ENCODE measurements at regions not wholly inside any gene's neighbourhood (a gene's known extent, or its start where the extent isn't known, plus 50 kb on each side); places are given as distances from the start of the nearest gene placed in this dataset.

DNA sequence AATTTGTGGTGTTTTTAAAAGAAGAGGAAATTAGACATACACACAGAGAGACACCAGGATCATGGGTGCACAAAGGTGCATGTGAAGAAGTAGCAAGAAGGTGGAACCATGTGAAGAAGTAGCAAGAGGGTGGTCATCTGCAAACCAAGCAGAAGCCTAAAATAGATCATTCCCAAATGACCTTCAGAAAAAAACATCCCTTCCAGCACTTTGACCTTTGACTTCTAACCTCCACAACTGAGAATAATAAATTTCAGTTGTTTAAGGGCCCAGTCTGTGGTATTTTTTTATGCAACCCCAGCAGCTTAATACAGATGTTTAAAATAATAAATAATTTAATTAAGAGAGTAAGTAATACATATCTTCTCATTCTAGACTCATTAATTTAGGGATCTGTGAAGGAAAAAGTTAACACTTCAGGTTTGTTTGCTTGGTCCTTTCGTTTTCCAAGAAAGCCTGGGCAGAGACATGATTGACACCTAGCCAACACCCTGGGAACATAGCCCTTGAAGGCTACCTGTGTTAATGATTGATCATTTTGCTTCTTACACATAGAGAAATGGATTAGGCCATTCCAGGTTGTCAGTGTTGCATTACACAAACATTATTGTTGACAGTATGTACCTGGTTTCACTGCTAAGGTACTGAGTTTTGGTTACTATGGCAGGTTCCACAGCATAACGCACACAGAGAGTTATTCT is 1331.2 kb upstream of the GBE1 start:
- no peak for DNase-seq (ENCODE audit: low spot score)

DNA sequence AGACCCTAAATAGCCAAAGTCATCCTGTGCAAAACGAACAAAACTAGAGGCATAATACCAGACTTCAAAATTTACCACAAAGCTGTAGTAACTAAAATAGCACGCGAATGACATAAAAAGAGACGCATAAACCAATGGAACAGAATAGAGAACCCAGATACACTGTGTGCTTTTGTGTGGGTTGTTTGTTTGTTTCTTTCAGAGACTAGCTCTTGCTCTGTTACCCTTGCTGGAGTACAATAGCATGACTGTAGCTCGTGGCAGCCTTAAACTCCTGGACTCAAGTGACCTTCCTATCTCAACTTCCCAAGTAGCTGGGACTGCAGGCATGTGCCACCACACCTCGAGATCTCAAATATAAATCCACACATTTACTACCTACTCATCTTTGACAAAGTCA is 1314.6 kb upstream of the GBE1 start:
- DNase-seq (ENCODE audit: low spot score): no peak

DNA sequence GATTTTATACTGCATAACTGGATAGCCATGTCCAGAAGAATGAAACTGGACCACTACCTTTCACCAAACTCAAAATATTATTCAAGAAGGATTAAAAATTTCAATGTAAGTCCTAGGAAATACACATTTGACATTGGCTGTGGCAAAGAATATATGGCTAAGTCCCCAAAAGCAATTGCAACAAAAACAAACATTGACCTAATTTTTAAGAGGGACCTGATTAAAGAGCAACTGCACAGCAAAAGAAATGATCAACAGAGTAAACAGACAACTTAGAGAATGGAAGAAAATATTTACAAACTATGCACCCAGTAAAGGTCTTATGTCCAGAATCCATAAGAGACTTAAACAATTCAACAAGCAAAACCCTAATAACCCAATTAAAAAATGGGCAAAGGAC is 1313.0 kb upstream of the GBE1 start:
- DNase-seq (ENCODE audit: low spot score): no peak

DNA sequence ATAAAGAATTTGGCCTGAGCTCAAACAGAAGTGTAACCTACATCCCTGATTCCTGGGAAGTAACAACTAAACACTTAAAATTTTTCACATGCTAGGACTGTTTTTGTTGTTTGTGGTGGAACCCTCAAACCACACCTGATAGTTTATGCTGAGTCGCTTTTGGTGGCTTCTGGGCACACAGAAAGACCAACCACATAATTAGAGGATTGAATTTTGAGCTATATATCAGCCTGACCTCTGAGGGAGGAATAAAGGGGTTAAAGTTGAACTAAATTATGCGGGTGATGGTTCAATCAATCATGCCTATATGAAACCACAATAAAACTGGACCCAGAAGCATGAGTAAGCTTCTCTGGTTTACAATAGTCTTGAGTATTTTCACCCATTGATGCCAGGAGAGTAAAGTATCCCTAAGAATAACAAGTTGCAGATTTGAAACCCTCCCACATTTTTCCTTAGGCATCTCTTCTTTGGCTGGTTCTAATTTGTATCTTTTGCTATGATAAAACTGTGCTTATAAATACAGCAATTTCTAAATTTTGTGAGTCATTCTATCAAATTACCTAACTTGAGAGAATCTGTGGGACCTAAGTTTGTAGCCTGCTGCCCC is 1304.5 kb upstream of the GBE1 start:
- DNase-seq (ENCODE audit: low spot score): no peak

DNA sequence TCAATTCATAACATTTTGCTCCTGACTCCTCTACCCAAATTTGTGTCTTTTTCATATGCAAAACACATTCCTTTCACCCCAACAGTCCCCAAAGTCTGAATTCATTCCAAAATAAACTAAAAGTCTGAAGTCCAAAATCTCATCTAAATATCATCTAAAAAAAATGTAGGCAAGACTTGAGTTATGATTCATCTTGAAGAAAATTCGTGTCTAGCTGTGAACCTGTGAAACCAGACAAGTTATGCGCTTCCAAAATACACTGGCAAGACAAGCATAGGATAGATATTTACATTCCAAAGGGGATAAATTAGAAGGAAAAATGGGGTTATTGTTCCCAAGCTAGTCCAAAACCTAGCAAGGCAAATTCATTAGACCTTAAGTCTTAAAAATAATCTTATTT is 1302.0 kb upstream of the GBE1 start:
- no peak for DNase-seq (ENCODE audit: low spot score)

DNA sequence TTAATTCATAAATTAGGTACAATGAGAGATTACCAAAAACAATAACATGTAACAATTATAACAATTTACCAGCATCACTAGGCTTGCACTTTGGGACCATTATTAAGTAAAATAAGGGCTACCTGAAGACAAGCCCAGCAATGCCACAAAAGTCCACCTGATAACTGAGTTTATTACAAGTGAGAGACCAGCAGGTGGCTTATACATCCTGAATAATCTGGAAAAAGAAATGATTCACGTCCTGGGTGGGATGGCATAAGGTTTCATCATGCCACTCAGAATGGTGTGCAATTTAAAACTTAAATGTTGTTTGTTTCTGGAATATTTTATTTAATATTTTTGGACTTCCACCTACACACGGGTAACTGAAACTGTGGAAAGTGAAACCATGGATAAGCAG is 1287.1 kb upstream of the GBE1 start:
- DNase-seq (ENCODE audit: low spot score): no peak

DNA sequence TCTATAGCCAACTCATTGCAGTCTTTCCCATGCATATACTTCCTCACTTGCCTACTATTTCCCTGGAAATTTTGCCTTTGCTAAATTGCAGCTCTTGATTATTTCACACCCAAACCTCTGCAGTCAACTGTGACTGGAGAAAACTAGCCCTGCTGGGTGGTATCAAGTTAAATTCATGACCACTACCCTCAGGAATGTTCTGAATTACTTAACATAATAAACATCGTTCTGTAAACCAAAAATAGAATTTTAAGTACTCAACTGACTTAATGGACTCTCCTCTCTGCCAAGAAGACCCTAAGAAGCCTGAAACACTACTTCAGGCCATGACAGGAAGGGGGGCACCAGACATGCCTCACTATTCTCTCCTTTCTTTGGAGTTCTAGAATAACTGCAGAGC is 1278.0 kb upstream of the GBE1 start:
- DNase-seq (ENCODE audit: low spot score): no peak

DNA sequence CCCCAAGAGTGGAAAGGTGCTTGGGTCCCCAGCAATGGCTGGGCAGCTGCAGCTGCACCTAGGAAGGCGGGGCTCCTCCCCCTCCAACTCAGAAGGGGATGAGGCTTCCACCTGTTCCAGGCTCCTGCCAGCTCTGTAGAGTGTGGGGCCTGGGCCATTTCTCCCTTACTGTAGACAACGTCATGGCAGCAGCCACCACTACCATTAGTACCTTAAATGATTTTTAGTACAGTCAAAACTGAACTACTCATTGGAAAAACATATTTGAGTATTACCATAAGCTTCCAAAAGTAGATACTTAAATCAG is 1274.2 kb upstream of the GBE1 start:
- DNase-seq (ENCODE audit: low spot score): no peak

DNA sequence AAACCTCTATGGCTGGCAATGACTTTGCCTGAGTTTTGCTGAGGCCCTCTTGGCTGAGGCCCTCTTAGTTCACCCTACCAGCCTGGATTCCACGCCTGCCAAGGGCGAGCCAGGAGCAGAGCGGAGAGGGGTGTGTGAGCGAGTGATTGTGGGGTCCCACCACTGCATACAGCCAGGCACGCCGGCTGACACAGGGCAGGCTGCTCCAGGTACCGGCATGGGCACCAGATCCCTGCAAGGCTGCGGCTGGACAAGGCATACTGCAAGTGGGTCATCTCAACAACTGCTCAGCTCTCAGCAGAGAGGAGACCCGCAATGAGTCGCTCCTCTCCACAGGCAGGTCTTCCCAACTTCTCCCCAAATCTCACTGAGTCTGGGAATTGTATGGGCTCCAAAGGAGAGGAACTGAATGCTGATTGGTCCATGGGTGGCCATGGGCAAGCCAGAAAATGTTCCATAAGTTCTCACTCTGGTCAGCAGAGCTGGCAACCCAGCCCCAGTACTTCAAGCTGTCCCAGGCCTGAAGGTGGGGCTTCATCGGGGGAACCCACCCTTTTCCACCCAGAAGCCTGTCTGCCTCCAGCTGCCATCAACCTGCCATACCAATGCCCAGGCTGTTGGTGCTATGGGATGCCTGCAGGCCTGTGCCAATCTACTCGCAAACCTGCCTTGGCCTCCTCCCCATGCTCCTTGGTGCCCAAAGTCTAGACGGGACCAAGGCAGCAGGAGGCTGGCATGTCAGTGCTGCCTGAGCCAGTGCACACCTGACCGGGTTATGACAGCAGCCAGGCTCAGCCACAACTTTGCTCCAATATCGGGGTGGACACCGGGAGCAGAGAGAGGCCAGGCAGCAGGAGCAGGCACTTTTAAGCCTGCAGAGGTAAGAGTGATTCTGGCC is 1273.6 kb upstream of the GBE1 start:
- no peak for DNase-seq (ENCODE audit: low spot score)

DNA sequence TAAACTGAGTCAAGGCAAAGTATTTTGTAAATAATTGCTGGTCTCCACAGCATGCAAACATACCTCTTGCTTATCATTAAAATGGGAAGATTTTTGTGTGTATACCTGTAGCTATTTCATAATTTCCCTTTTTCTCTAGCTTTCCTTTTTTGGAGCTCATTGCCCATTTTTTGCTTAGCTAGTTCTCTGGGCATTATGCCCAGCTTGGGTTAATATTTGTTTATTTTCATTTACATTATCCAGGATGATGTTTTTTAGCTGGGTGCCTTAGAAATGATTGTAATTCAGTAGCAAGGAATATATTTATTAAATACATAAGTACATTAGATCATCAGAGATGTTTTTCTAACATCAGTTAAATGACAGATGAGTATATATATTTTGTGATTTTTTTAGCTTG is 1271.7 kb upstream of the GBE1 start:
- no peak for DNase-seq (ENCODE audit: low spot score)

DNA sequence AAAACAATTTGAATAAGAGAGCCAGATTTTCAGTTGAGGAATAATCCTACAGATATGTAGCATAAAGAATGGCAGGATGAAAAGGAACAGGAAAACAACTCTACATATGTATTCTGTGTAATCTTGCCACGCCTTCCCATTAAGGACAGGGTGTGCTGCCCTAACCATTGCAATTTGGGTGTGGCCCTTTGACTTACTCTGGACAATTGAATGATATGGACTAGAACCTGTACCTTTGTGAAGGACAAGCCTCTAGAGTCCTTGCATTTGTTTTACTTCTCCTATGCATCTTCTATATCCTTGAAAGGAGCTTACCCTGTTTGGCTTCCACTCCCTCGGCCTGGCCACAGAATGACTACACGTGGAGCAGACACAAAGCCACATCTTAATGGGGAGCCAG is 1261.6 kb upstream of the GBE1 start:
- no peak for DNase-seq (ENCODE audit: low spot score)

DNA sequence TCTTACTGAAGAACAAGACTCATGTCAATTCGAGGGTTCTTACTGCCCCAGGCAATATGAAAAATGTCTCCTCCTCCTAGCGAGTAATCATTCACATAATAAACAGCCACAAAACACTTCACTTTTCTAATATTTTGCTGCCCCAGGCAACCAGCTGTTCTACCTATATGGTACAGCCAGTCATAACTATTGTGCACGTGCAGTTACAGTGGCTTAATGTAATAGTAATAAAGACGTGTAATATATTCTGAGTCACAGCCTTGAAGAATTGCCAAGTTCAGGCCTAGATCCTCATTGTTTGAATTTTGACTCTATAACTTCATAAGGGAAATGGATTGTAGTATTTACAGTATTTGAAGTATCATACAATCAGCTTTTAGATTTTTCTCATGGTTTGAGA is 1250.0 kb upstream of the GBE1 start:
- DNase-seq (ENCODE audit: low spot score): no peak

DNA sequence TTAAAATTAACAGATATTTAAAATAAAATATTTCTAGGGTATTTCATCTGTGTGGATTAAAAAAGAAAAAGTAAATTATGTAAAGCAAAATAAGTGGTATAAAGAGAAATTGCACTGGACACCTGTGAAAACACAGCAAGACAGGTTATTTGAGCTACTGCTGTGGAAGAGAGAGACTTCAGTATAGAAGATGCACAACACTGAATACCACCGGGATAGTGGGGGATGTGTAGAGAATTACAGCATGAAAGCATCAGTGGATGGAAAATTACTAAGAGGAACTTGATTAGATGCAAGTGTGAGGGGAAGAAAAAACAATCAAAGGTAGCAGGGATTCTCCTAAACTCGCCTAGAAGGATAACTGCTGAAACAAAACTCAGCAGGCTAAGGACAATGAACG is 1242.5 kb upstream of the GBE1 start:
- DNase-seq (ENCODE audit: low spot score): no peak

DNA sequence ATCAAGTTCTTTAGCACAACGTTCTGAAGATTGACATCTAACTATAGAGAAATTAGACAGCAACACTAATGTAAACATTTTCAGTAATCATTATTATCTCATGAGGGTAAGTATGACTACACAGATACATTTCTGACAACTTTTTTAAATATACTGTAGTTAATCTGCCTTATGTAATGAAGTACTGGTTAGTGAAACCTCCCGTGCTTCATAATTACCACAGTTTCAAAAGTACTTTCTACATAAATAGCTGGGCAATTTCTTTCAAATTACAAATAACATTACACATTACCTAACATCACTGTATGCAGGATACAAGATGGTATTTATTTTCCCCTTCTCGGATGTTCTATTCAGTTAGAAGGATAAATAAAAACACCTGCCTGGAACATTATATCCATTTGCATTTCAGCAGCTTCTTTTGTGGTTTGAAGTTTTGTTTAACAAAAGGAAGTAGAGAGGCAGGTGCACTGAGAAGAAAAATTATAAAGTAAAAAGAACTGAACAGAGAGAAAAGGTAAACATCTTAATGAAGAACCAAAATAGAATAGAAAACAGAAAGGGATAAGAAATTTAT is 1241.5 kb upstream of the GBE1 start:
- no peak for DNase-seq (ENCODE audit: low spot score)

DNA sequence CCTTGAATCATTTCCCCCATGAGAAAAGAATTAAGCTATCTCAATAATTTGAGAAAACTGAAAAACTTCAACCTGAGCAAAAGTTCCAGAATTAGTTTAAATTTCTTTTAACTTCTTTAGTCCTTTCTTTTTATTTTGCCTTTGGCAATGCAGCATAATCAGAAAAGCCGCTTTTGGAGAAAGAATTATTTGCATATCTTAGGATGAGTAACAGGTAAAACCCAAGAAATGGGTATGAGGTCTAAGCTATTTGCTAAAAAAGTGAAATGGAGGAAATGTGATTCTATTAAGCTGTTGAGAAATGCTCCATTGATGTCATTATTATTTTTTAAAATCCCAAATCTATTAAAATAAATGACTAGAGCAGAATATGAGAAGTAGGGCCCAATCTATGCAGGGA is 1238.3 kb upstream of the GBE1 start:
- DNase-seq (ENCODE audit: low spot score): no peak

DNA sequence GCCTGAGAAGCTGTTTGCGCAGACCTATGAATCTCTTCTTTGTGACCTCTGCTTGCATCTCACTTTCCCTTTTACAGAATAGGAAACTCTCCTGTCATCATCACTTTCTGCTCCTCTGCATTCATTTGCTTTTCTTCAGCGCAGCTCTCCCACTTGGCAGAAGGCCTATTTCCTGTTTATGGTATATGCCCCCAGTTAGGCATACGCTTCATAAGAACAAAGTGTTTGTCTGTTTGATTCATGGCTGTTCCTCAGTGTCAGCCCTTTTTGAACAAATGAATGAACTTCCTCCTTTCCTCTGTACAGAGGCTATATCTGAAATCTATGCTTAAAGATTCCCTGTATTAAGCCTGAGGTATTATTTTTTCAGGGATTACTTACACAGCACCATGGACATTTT is 1216.9 kb upstream of the GBE1 start:
- no peak for DNase-seq (ENCODE audit: low spot score)

DNA sequence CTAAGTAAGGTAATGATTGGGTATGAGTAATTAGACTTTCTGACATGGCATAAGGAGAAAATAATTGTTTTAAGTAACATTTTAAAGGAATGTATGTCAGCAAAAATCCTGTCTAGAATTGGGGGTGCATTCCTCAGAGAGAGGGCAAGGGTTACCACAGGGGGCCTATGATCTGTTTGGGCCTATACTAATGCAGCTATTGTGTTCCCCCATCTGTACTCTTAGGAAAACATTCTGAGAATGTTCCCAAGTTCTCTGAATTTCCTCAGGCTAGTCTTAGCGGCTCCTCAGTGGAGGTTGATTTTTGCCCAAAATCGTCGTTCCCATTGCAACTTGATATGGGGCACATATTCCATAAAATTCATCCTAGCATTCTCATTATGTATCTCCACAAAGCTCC is 1216.4 kb upstream of the GBE1 start:
- DNase-seq (ENCODE audit: low spot score): no peak

DNA sequence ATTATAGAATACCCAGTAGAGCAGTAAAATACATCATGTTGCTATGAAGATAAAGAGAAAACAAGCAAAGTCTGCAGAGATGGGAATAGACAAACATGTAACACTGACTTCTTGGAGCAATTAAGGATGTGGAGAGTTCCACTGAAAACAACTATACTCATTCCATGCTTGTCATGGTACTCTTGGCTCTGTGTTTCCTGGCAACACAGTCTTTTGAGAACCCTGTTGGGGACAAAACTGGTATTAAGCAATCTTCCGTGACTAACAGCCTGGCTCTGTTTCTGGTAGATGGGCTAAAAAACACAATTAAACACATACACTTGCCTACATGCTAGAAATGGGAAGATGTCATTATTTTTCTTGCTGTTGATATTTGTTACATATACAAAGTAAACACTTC is 1212.3 kb upstream of the GBE1 start:
- no peak for DNase-seq (ENCODE audit: low spot score)

DNA sequence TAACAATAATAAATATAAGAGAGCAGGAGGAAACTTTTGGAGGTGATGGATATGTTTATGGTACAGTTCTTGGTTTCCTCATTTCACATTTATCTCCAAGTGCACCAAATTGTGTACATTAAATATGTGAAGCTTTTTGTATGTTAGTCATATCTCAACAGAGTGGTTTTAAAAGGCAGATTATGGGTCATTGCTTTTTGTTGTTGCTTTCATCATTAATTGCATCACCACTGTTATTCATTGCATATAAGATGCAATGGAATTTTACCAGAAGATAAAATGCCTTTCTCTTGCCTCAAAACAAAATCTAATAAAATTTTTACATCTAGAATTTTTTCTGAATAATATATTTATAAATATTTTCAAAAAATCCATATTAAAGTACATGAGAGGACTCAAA is 1198.9 kb upstream of the GBE1 start:
- no peak for DNase-seq (ENCODE audit: low spot score)

DNA sequence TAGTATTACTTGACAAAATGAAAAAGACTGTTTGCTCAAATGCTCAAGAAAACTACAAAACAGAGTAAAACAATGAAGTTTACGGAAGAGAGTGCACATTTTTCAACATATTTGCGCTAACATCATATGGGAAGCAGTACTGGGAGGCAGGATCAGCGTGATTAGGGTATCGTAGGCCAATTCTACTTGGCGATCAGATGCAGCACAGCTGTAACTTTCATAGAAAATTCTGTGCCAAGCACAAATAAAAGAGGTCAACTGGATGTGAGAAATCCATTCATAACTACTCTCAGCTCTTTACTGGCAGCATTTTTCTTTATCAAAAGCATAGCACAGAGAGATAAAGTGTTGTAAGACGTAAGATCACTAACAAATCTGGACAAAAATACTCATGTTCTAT is 1196.3 kb upstream of the GBE1 start:
- DNase-seq (ENCODE audit: low spot score): no peak

DNA sequence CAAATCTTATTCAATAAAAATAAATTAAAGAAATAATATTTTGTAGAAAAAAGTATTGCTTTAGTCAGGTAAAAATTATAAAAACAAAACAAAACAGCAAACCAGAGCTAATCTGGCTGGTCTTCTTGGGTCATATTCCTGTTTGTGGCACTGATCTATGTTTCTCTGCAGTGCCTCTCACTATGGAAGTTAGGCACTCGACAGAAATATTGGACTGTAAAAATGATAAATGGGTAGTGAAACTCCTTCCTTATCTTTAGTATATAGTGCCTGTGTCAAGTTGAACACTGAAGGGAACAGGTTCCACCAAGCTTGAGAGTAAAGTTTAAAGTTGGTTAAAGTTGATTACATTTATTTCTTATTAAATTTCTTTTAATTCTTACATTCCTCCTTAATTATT is 1195.6 kb upstream of the GBE1 start:
- no peak for DNase-seq (ENCODE audit: low spot score)

DNA sequence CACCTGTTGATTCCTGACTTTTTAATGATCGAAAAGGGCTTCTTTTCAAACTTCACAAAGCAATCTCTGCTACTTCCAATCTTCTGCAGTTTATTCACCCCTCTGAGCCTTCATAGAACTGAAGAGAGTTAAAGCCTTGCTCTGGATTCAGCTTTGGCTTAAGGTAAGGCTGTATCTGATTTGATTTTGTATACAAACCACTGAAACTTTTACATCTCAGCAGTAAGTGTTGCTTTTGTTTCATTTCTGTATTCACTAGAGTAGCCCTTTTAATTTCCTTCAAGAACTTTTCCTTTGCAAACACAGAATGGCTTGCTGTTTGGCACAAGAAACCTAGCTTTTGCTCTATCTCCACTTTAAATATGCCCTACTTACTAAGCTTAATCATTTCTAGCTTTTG is 1193.0 kb upstream of the GBE1 start:
- DNase-seq (ENCODE audit: low spot score): no peak

DNA sequence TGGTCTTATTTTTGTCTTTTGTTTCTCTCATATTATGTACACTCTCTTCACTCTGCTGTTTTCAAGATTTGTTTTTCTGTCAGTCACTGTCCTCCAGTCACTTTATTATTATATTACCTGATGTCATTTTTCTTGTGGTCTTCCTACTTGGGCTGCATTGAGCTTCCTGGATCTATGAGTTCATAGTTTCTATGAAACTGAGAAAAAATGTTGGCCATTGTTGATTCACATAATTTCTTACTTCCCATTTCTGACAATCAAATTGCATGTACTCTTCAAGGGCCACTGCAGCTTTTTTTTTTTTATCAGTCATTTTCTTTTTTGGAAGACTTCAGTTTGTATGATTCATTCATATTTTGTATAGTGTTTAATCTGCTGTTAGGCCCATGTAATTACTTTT is 1180.6 kb upstream of the GBE1 start:
- no peak for DNase-seq (ENCODE audit: low spot score)

Measured in SK-N-DZ (cell line).